ENCODE measurements at regions not wholly inside any gene's neighbourhood (a gene's known extent, or its start where the extent isn't known, plus 50 kb on each side); places are given as distances from the start of the nearest gene placed in this dataset.

- H3K23me2 ChIP-seq (ENCODE audit: low read depth, low read length): peaks cover 13% of the 10 kb centered on the region; the same call in 1 of the 2 replicates
- WGBS, 2 experiments (ENCODE audit: extremely low coverage in 1 of 2, insufficient coverage in 1 of 2, insufficient read length in 1 of 2, insufficient replicate concordance in 2 of 2, low coverage in 1 of 2, low lambda C conversion rate in 2 of 2, missing lambda C conversion rate in 1 of 2): 84% methylated on average over 2 of the region's 2 CpGs; no CpG with 5 or more reads in 1 of the 2 experiments
- no peak overlapping the region for H2BK12ac ChIP-seq (ENCODE audit: low read depth, low read length)
- H3K9ac ChIP-seq (replicated peaks in 1 of 4; ENCODE audit: extremely low read depth in 1 of 4, low read depth in 3 of 4, low read length in 3 of 4): no peak overlapping the region
- no peak overlapping the region for H2AFZ ChIP-seq (ENCODE audit: low read length)
- ChIA-PET POLR2A (ENCODE audit: partially characterized antibody) (interaction anchor here (1.1 to 1.2 kb wide), 2 partner anchors 11 to 33 kb away, joined by 3 read pairs; no protein-coding TSS in a partner anchor), CTCF (ENCODE audit: partially characterized antibody) (interaction anchor here (1.0 to 5.3 kb wide), 13 partner anchors 10 to 98 kb away, joined by 3 to 57 read pairs (median 9); partner anchors contain the start of gene CPLX2)
- H4K20me1 ChIP-seq (replicated peaks in 1 of 2; ENCODE audit: control insufficient read depth in 1 of 2, insufficient read depth in 2 of 2, low read length in 2 of 2): peaks cover 0 to 6% of the 10 kb centered on the region in 2 experiments
- no peak overlapping the region for H3K18ac ChIP-seq (ENCODE audit: extremely low read depth, low read length)
- H3K36me3 ChIP-seq (ENCODE audit: control insufficient read depth in 2 of 4, insufficient read depth in 4 of 4, low read length in 3 of 4): no peaks in the 10 kb centered on the region
- H3K79me2 ChIP-seq (ENCODE audit: control insufficient read depth in 1 of 2, insufficient read depth in 2 of 2, low read length in 2 of 2): no peaks in the 10 kb centered on the region
- H2BK120ac ChIP-seq (replicated peaks; ENCODE audit: low read depth, low read length): no peak overlapping the region
- no peak overlapping the region for H3K56ac ChIP-seq (replicated peaks; ENCODE audit: insufficient read length, low read depth, low read length)
- H2BK20ac ChIP-seq (ENCODE audit: low read length): no peak overlapping the region; the same call in 1 of the 2 replicates
- DNase-seq (ENCODE audit: low read depth in 1 of 2, low spot score in 2 of 2): no peak
- no peaks in the 10 kb centered on the region for H3K79me1 ChIP-seq (ENCODE audit: low read depth, low read length)
- no peak overlapping the region for H3K4ac ChIP-seq (replicated peaks; ENCODE audit: insufficient read length, low read depth, low read length)
- H2BK5ac ChIP-seq (ENCODE audit: low read depth, low read length): no peak overlapping the region
- peak overlapping the region in 1 of 2 experiments; percentile 87; a peak in 2 of 4 replicates for H3K4me2 ChIP-seq (ENCODE audit: insufficient read depth in 1 of 2, low read depth in 2 of 2, low read length in 2 of 2)
- no peak overlapping the region for H3K4me3 ChIP-seq (ENCODE audit: extremely low read depth in 1 of 4, insufficient read depth in 2 of 4, low read depth in 3 of 4, low read length in 4 of 4)
- no peak overlapping the region for H4K91ac ChIP-seq (replicated peaks; ENCODE audit: insufficient read length, low read length)
- H3K23ac ChIP-seq (ENCODE audit: insufficient read length): no peak overlapping the region
- no peak overlapping the region for H2BK15ac ChIP-seq (ENCODE audit: low read length)
- H3K9me3 ChIP-seq (ENCODE audit: insufficient read depth in 2 of 2, low read depth in 1 of 2, low read length in 1 of 2): no peaks in the 10 kb centered on the region
- no peak overlapping the region for H2AK5ac ChIP-seq (ENCODE audit: low read depth, low read length)
- peaks cover 2 to 12% (median 9%) of the 10 kb centered on the region in 4 experiments; a peak in 6 of 7 replicates for H3K4me1 ChIP-seq (replicated peaks in 1 of 4; ENCODE audit: control insufficient read depth in 3 of 4, insufficient read depth in 4 of 4, low read length in 3 of 4)
- H4K5ac ChIP-seq (ENCODE audit: insufficient read length, low read depth, low read length): no peak overlapping the region
- H3K27ac ChIP-seq (ENCODE audit: low read depth, low read length): no peak overlapping the region
- H3K27me3 ChIP-seq (replicated peaks in 1 of 4; ENCODE audit: control insufficient read depth in 3 of 4, extremely low read depth in 1 of 4, insufficient read depth in 3 of 4, low read length in 3 of 4): peaks cover 4 to 12% (median 8%) of the 10 kb centered on the region in 4 experiments; a peak in 6 of 7 replicates
- no peak overlapping the region for H3K14ac ChIP-seq (ENCODE audit: insufficient read length)
- no peak overlapping the region for H4K8ac ChIP-seq (ENCODE audit: extremely low read depth, insufficient read depth, low read length)
- FAIRE-seq: no peak
- TF ChIP-seq TBP (IDR thresholded peaks at IDR 0.05; ENCODE audit: low read depth, low read length) (no peak), PHF8 (conservative IDR thresholded peaks at IDR 0.05; ENCODE audit: low read depth, low read length) (no peak), NANOG (IDR thresholded peaks at IDR 0.05; ENCODE audit: insufficient read depth, low read depth, low read length, poor library complexity, severe bottlenecking) (no peak), SIRT6 (IDR thresholded peaks at IDR 0.05; ENCODE audit: low read length) (no peak), GTF2F1 (IDR thresholded peaks at IDR 0.05; ENCODE audit: borderline replicate concordance, low read depth, low read length) (no peak), GABPA (IDR thresholded peaks at IDR 0.05; ENCODE audit: borderline replicate concordance, insufficient read depth, low read length) (no peak), SRF (IDR thresholded peaks at IDR 0.05; ENCODE audit: low read depth, low read length) (no peak), CHD2 (IDR thresholded peaks at IDR 0.05; ENCODE audit: low read length) (no peak), POLR2A (IDR thresholded peaks at IDR 0.05; ENCODE audit: control extremely low read depth in 1 of 2, low read depth in 2 of 2, low read length in 2 of 2) (no peak), FOSL1 (IDR thresholded peaks at IDR 0.05; ENCODE audit: insufficient read depth, low read depth, low read length) (no peak), ATF2 (IDR thresholded peaks at IDR 0.05; ENCODE audit: low read length) (no peak), BCL11A (IDR thresholded peaks at IDR 0.05; ENCODE audit: low read depth in 2 of 2, low read length in 2 of 2) (no peak), SP4 (IDR thresholded peaks at IDR 0.05; ENCODE audit: low read length) (no peak)
Measured at GRCh38 chr5:175798626-175799025, 72.8 kb upstream of the CPLX2 start.
